Neural cell (in vitro differentiated cells): ENCODE measurements at regions not wholly inside any gene's neighbourhood (a gene's known extent, or its start where the extent isn't known, plus 50 kb on each side); places are given as distances from the start of the nearest gene placed in this dataset.

Source experiments
- CTCF ChIP-seq: fragments of 450-650 bp; IDR thresholded peaks from 2 replicates; pipeline ENCODE4 v1.5.1; 2014; ENCODE audit warnings: antibody characterized with exemption, mild to moderate bottlenecking, moderate library complexity; ENCODE audit not compliant: poor library complexity, severe bottlenecking
- EP300 ChIP-seq: fragments of 450-650 bp; conservative IDR thresholded peaks from 2 replicates; pipeline ENCODE4 v1.6.1; 2014; ENCODE audit warnings: antibody characterized with exemption, mild to moderate bottlenecking, moderate library complexity; ENCODE audit not compliant: poor library complexity, severe bottlenecking
- MXI1 ChIP-seq: fragments of 450-650 bp; conservative IDR thresholded peaks from 2 replicates; pipeline ENCODE4 v1.6.1; 2014; ENCODE audit warnings: antibody characterized with exemption, mild to moderate bottlenecking; ENCODE audit not compliant: poor library complexity, severe bottlenecking

- TF ChIP-seq MXI1 (no peak), EP300 (no peak), CTCF (no peak)
Measured at GRCh38 chr16:6771956-6772355, 560.7 kb upstream of the RBFOX1 start.
